ENCODE measurements at regions not wholly inside any gene's neighbourhood (a gene's known extent, or its start where the extent isn't known, plus 50 kb on each side); places are given as distances from the start of the nearest gene placed in this dataset.

DNA sequence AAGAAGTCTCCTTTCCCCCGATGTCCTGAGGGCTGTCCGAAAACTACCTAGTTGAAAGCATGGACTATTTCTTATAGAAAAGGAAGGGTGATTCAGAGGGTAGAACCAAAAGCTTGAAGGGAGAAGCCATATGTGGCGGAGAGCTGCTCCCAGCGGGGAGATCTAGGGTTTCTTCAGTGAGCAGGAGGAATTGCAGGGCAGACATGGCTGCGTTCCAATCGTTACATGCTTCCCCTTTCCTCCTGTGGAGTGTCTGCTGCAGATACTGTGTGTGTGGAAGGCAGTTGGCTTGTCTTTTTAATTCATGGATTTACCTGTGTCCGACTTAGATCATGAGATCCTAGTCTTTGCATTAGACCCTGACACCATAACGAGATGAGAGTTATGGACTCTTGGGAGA is 799.5 kb downstream of the QKI start:
- Histone ChIP-seq H3K27ac (ENCODE audit: low read depth, low read length) (no peak overlapping the region), H3K27me3 (ENCODE audit: insufficient read depth, low read length, poor library complexity, severe bottlenecking) (peaks cover 3% of the 10 kb centered on the region), H3K9me3 (ENCODE audit: low read length) (no peaks in the 10 kb centered on the region), H3K4me1 (ENCODE audit: insufficient read depth, low read length) (no peaks in the 10 kb centered on the region), H3K36me3 (ENCODE audit: insufficient read depth, low read length) (no peaks in the 10 kb centered on the region), H3K4me3 (ENCODE audit: low read length) (no peak overlapping the region)
- Mint-ChIP-seq H3K9me3 (peaks cover 0 to 7% (median 2%) of the 10 kb centered on the region in 5 donors), H3K27me3 (peaks cover 0 to 2% of the 10 kb centered on the region in 2 donors), H3K4me1 (no peaks in the 10 kb centered on the region), H3K4me3 (no peak overlapping the region), H3K36me3 (peaks cover 0 to 4% (median 0%) of the 10 kb centered on the region in 3 donors), H3K27ac (no peak overlapping the region)
- POLR2A ChIA-PET, result no interaction called here
- no peak for DNase-seq
- CTCF ChIA-PET, result no interaction called here

DNA sequence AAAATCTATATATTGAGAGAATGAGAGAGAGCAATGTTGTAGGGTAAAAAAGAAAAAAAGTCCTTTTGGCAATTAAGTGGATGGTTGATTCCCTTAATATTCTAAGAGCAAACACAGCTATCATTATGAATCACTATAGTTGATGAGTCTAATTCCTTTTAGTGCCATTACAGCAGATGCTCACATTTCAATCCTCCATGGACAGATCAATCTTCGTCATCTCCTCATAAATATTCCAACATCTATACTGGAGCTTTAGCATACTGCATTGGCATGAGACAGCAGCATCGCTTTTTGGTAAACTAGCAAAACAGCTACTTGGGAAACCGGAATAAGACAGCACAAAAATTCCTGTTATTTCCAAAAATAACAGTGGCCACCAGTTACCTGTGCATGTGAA is 796.7 kb downstream of the QKI start:
- Histone ChIP-seq H3K36me3 (ENCODE audit: insufficient read depth, low read length) (no peaks in the 10 kb centered on the region), H3K27me3 (ENCODE audit: insufficient read depth, low read length, poor library complexity, severe bottlenecking) (peaks cover 3% of the 10 kb centered on the region), H3K4me1 (ENCODE audit: insufficient read depth, low read length) (no peaks in the 10 kb centered on the region), H3K4me3 (ENCODE audit: low read length) (no peak overlapping the region), H3K27ac (ENCODE audit: low read depth, low read length) (no peak overlapping the region), H3K9me3 (ENCODE audit: low read length) (no peaks in the 10 kb centered on the region)
- no peaks in the 10 kb centered on the region for H3K36me3 Mint-ChIP-seq
- ChIA-PET CTCF (no interaction called here), POLR2A (no interaction called here)
- H3K4me3 Mint-ChIP-seq, result no peak overlapping the region
- no peaks in the 10 kb centered on the region for H3K4me1 Mint-ChIP-seq
- H3K27ac Mint-ChIP-seq, result no peak overlapping the region
- peaks cover 0 to 2% (median 0%) of the 10 kb centered on the region in 5 donors for H3K9me3 Mint-ChIP-seq
- peaks cover 0 to 2% of the 10 kb centered on the region in 2 donors for H3K27me3 Mint-ChIP-seq
- no peak for DNase-seq

DNA sequence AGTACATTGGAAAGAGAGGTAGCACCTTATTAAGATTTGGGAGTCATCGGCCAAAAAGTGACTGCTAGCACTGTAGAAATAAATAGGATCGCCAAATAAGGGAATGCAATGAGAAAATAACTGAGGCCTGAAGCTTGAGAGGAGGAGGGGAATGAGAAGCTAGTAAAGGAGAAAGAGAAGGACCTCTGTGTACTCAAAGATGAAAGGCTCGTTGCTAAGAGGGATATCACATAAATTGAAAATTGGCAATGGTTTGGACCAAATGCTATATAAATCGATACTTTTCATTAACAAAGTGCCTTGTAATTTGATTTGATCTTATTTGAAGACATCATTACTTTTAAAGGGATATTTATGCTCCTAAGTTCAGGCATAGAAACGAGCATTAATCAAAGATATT is 796.3 kb downstream of the QKI start:
- ChIA-PET POLR2A (no interaction called here), CTCF (no interaction called here)
- no peaks in the 10 kb centered on the region for H3K4me1 ChIP-seq (ENCODE audit: insufficient read depth, low read length)
- peaks cover 0 to 2% (median 0%) of the 10 kb centered on the region in 5 donors for H3K9me3 Mint-ChIP-seq
- H3K27me3 Mint-ChIP-seq, result peaks cover 0 to 2% of the 10 kb centered on the region in 2 donors
- no peaks in the 10 kb centered on the region for H3K4me1 Mint-ChIP-seq
- H3K27ac ChIP-seq (ENCODE audit: low read depth, low read length), result no peak overlapping the region
- H3K36me3 Mint-ChIP-seq, result no peaks in the 10 kb centered on the region
- no peak for DNase-seq
- no peaks in the 10 kb centered on the region for H3K9me3 ChIP-seq (ENCODE audit: low read length)
- H3K27me3 ChIP-seq (ENCODE audit: insufficient read depth, low read length, poor library complexity, severe bottlenecking), result peaks cover 3% of the 10 kb centered on the region
- no peak overlapping the region for H3K4me3 Mint-ChIP-seq
- no peak overlapping the region for H3K27ac Mint-ChIP-seq
- H3K4me3 ChIP-seq (ENCODE audit: low read length), result no peak overlapping the region
- no peaks in the 10 kb centered on the region for H3K36me3 ChIP-seq (ENCODE audit: insufficient read depth, low read length)

DNA sequence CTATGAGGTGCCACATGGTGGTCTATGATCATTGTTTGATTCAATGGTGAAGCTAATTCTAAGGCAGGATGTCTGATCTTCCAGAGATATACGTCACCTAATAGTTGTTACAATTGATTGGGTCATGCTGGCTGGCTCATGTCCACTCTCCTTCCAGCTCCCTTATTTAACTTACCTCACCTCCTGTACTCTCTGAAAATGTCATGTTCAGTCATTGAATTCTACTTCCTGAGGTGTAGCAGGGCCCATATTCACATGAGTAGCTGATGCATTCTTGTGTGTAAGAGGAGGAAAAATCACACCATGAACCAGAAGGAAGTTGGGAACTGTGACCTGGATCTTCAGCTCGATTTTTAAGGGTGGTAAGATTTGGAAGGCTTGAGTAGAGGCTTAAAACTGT is 795.8 kb downstream of the QKI start:
- DNase-seq, result no peak
- H3K4me1 ChIP-seq (ENCODE audit: insufficient read depth, low read length), result no peaks in the 10 kb centered on the region
- H3K27ac ChIP-seq (ENCODE audit: low read depth, low read length), result no peak overlapping the region
- Mint-ChIP-seq H3K27ac (no peak overlapping the region), H3K9me3 (peaks cover 0 to 2% (median 0%) of the 10 kb centered on the region in 5 donors), H3K4me1 (no peaks in the 10 kb centered on the region), H3K27me3 (peaks cover 0 to 2% of the 10 kb centered on the region in 2 donors), H3K4me3 (no peak overlapping the region), H3K36me3 (no peaks in the 10 kb centered on the region)
- ChIA-PET POLR2A (no interaction called here), CTCF (no interaction called here)
- H3K36me3 ChIP-seq (ENCODE audit: insufficient read depth, low read length), result no peaks in the 10 kb centered on the region
- H3K4me3 ChIP-seq (ENCODE audit: low read length), result no peak overlapping the region
- peaks cover 3% of the 10 kb centered on the region for H3K27me3 ChIP-seq (ENCODE audit: insufficient read depth, low read length, poor library complexity, severe bottlenecking)
- no peaks in the 10 kb centered on the region for H3K9me3 ChIP-seq (ENCODE audit: low read length)

DNA sequence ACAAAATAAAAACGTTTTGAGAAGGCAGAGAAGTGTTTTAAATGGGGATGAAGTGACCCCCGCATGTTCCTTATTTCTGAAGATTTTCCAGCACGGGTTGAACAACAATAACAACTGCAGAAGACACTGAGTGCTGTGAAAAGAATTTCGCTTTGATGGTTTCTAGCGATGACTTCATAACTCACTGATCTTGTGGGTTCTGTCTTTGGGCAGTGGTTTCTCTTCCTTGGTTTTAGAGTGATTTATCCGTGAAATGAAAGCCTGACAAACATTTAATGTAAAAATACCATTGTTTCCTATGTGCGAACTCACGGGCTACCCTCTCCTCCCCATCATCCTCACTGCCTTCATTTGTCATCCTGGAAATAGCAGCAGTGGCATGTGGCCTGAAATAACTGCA is 793.9 kb downstream of the QKI start:
- POLR2A ChIA-PET, result no interaction called here
- H3K27ac Mint-ChIP-seq, result no peak overlapping the region

DNA sequence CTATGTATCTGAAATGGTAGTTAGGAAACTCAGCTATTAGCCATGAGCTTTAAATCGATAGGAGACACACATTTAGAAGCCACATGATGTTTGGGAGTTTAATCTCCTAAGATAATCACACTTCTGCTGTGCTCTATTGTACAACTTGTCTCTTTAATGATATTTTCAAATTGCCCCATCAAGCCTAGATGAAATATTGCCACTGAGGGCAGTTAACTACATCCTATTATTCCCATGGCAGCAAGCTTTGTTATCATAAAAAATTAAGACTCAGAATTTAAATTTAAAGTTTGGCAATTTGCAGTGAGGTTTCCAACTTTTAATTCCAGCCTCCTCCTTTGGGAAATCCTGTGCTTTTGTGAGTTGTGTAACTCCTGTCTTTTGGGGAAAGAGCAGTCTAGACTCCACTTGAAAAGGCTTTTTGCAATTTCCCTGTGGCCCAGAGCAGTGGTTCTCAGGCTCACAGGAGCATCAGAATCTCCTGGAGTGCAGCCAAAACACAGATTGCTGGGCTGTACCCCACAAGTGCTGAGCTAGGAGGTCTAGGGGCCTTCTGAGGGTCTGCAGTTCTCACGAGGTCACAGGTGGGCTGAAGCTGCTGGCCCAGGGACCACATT is 792.4 kb downstream of the QKI start:
- H3K36me3 ChIP-seq (ENCODE audit: insufficient read depth, low read length), result no peaks in the 10 kb centered on the region
- ChIA-PET CTCF (no interaction called here), POLR2A (no interaction called here)
- DNase-seq, result no peak
- Mint-ChIP-seq H3K27ac (no peak overlapping the region), H3K4me3 (no peak overlapping the region), H3K9me3 (no peaks in the 10 kb centered on the region), H3K4me1 (no peaks in the 10 kb centered on the region), H3K36me3 (no peaks in the 10 kb centered on the region), H3K27me3 (peaks cover 0 to 2% of the 10 kb centered on the region in 2 donors)
- H3K27ac ChIP-seq (ENCODE audit: low read depth, low read length), result no peak overlapping the region
- no peaks in the 10 kb centered on the region for H3K9me3 ChIP-seq (ENCODE audit: low read length)
- peaks cover 3% of the 10 kb centered on the region for H3K27me3 ChIP-seq (ENCODE audit: insufficient read depth, low read length, poor library complexity, severe bottlenecking)
- H3K4me3 ChIP-seq (ENCODE audit: low read length), result no peak overlapping the region
- no peaks in the 10 kb centered on the region for H3K4me1 ChIP-seq (ENCODE audit: insufficient read depth, low read length)

More for the DNA sequence above, 793.9 kb downstream of the QKI start:
- H3K9me3 Mint-ChIP-seq, result peaks cover 0 to 2% (median 0%) of the 10 kb centered on the region in 5 donors
- Histone ChIP-seq H3K9me3 (ENCODE audit: low read length) (no peaks in the 10 kb centered on the region), H3K4me1 (ENCODE audit: insufficient read depth, low read length) (no peaks in the 10 kb centered on the region), H3K36me3 (ENCODE audit: insufficient read depth, low read length) (no peaks in the 10 kb centered on the region), H3K4me3 (ENCODE audit: low read length) (no peak overlapping the region), H3K27ac (ENCODE audit: low read depth, low read length) (no peak overlapping the region), H3K27me3 (ENCODE audit: insufficient read depth, low read length, poor library complexity, severe bottlenecking) (peaks cover 3% of the 10 kb centered on the region)
- DNase-seq, result no peak
- CTCF ChIA-PET, result no interaction called here
- no peaks in the 10 kb centered on the region for H3K36me3 Mint-ChIP-seq
- no peaks in the 10 kb centered on the region for H3K4me1 Mint-ChIP-seq
- H3K27me3 Mint-ChIP-seq, result peaks cover 0 to 2% of the 10 kb centered on the region in 2 donors
- no peak overlapping the region for H3K4me3 Mint-ChIP-seq

DNA sequence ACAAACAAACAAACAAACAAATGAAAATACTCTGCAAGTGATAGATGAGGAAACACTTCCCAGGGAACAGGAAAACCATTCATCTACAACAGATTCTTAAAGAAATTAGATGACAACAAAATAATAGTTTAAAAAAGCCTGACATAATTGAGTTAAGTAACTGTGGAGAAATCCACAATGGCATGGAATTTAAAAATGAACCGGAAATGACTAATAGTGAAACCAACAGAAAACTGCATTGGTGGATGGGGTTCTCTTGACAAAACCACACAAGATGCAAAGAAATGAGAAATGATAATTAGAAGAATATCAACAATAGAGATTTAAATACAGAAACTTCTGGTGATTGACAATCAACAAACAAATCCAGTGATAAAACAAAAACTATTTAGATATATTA is 785.6 kb downstream of the QKI start:
- no peaks in the 10 kb centered on the region for H3K4me1 ChIP-seq (ENCODE audit: insufficient read depth, low read length)
- no peaks in the 10 kb centered on the region for H3K36me3 ChIP-seq (ENCODE audit: insufficient read depth, low read length)
- H3K4me3 ChIP-seq (ENCODE audit: low read length), result no peak overlapping the region
- H3K27me3 Mint-ChIP-seq, result no peaks in the 10 kb centered on the region
- ChIA-PET POLR2A (no interaction called here), CTCF (no interaction called here)
- DNase-seq, result no peak
- H3K27me3 ChIP-seq (ENCODE audit: insufficient read depth, low read length, poor library complexity, severe bottlenecking), result no peaks in the 10 kb centered on the region
- H3K9me3 Mint-ChIP-seq, result peaks cover 0 to 2% (median 0%) of the 10 kb centered on the region in 5 donors
- no peak overlapping the region for H3K27ac ChIP-seq (ENCODE audit: low read depth, low read length)
- H3K27ac Mint-ChIP-seq, result no peak overlapping the region
- no peaks in the 10 kb centered on the region for H3K4me1 Mint-ChIP-seq
- H3K4me3 Mint-ChIP-seq, result no peak overlapping the region
- H3K36me3 Mint-ChIP-seq, result no peaks in the 10 kb centered on the region
- no peaks in the 10 kb centered on the region for H3K9me3 ChIP-seq (ENCODE audit: low read length)

DNA sequence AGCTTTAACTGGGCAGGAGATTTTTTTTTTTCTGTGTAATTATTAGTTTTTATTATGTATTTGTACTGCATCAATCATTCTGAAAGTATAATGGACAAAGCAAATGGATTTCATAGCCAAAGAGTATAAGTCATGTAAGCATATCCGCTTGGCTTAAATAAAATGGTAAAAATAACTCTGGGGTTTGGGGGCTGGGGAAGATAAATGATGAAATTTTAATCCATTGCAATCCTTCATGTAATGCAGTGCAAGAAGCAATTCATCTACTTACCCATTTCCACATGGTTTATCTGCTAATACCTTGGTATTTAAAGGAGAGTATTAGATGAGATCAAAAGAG is 781.4 kb downstream of the QKI start:
- Mint-ChIP-seq H3K27ac (no peak overlapping the region), H3K27me3 (no peaks in the 10 kb centered on the region), H3K36me3 (no peaks in the 10 kb centered on the region), H3K4me3 (no peak overlapping the region), H3K9me3 (peaks cover 0 to 2% (median 0%) of the 10 kb centered on the region in 5 donors), H3K4me1 (no peaks in the 10 kb centered on the region)
- Histone ChIP-seq H3K36me3 (ENCODE audit: insufficient read depth, low read length) (no peaks in the 10 kb centered on the region), H3K9me3 (ENCODE audit: low read length) (no peaks in the 10 kb centered on the region), H3K4me3 (ENCODE audit: low read length) (no peak overlapping the region), H3K27ac (ENCODE audit: low read depth, low read length) (no peak overlapping the region), H3K4me1 (ENCODE audit: insufficient read depth, low read length) (no peaks in the 10 kb centered on the region), H3K27me3 (ENCODE audit: insufficient read depth, low read length, poor library complexity, severe bottlenecking) (no peaks in the 10 kb centered on the region)
- CTCF ChIA-PET, result no interaction called here
- no peak for DNase-seq
- POLR2A ChIA-PET, result no interaction called here
